Stomach smooth muscle (tissue), 2 donors: ENCODE measurements at regions not wholly inside any gene's neighbourhood (a gene's known extent, or its start where the extent isn't known, plus 50 kb on each side); places are given as distances from the start of the nearest gene placed in this dataset.

ENCODE experiments used
- H3K27ac ChIP-seq: one replicate; pipeline ENCODE4 v1.7.0; 2013; ENCODE audit warnings: mild to moderate bottlenecking, low read length, inconsistent platforms
- H3K27me3 ChIP-seq, 2 donors: one replicate each; pipeline ENCODE4 v1.7.0; 2013; ENCODE audit warnings: low read length in 2 of 2; ENCODE audit not compliant: insufficient read depth in 2 of 2, control insufficient read depth in 1 of 2
- H3K36me3 ChIP-seq, 2 donors: one replicate each; pipeline ENCODE4 v1.7.0; 2013; ENCODE audit warnings: low read length in 2 of 2; ENCODE audit not compliant: control insufficient read depth in 2 of 2, insufficient read depth in 2 of 2
- H3K4me1 ChIP-seq: one replicate; pipeline ENCODE4 v1.7.0; 2013; ENCODE audit warnings: low read length; ENCODE audit not compliant: control insufficient read depth, insufficient read depth
- H3K4me3 ChIP-seq, 2 donors: one replicate each; pipeline ENCODE4 v1.7.0; 2013; ENCODE audit warnings: low read length in 2 of 2
- H3K9ac ChIP-seq, 2 donors: one replicate each; pipeline ENCODE4 v1.7.0; 2013; ENCODE audit warnings: low read length in 2 of 2, mild to moderate bottlenecking in 1 of 2
- H3K9me3 ChIP-seq, 2 donors: one replicate each; pipeline ENCODE4 v1.7.0; 2013; ENCODE audit warnings: low read length in 2 of 2; ENCODE audit not compliant: control insufficient read depth in 2 of 2
- donor health status: healthy.
- donor health status: Pancreatic carcinoma.

DNA sequence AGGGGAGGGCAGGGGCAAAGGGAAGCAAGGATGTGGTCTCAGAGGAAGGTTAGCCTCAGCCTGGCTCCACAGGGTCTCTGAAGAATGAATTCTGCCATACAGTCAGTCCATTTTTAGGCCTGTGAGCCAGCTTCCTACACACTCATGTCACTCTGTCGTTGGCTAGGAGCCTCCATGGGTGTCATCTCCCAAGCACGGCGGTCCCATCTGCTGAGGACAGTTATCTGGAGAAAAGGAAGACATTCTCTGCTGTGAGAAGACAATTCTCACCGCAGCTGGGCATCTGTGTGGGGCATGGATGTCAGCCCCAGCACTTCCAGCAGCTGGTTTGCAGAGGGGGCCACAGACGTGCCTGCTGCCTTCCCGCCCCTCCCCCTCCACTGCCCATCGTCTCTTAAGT is 167.6 kb downstream of the LINC00237 start:
- H3K4me3 ChIP-seq: no peak overlapping the region
- H3K27ac ChIP-seq: no peak overlapping the region
- H3K4me1 ChIP-seq: no peaks in the 10 kb centered on the region
- no peaks in the 10 kb centered on the region for H3K9me3 ChIP-seq
- no peak overlapping the region for H3K9ac ChIP-seq
- H3K36me3 ChIP-seq: no peaks in the 10 kb centered on the region
- H3K27me3 ChIP-seq: no peaks in the 10 kb centered on the region

DNA sequence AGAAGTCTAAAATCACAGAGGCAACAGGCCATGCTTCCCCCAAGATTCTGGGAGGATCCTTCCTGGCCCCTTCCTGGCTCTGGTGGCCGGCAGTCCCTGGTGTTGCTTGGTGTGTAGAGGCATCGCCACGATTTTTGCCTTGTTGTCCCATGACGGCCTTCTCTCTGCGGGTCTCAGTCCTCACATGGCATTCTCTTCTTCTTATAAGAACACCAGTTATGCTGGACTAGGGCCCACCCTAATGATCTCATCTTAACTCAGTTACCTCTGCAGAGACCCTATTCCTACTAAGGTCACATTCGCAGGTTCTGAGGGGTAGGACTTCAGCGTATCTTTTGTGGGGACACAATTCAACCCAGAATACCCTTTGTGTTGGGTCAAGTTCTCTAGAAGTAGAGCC is 168.0 kb downstream of the LINC00237 start:
- no peaks in the 10 kb centered on the region for H3K9me3 ChIP-seq
- H3K36me3 ChIP-seq: no peaks in the 10 kb centered on the region

DNA sequence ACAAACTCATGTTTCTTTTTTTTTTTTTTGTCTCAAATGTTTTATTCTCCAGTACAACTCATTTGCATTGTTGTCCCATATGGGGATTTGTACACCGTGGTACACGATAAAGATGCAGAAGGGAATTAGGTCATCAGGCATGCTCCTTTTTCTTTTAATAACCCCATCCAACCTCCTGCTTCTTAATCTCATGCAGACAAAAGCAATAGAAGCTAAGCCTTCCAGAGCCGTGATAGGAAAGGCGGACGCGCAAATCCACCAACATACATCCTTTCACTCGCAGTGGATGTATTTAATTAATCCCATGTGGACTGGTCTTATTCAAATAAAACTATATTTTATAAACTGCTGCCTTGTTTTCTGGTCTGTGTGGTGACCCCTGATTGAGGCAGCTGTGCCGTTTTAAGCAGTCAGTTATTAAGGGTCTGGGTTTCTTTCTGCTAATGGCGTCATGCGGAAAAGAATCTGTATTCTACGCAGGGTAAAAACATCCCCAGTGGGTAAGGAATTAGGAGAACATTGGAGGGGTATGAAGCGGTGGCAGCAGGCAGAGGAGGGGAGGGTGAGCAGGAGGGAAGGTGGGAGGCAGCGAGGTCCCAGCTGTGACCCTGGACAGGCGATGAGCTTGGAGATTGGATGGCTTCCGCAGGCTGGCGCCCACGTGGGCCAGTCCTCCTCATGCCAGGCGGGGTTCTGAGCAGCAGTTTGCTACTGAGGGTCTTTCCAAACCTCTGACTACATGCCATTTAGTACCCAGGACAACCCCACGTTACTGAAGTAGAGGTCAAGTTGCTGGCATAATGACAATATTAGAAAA is 172.8 kb downstream of the LINC00237 start:
- H3K9ac ChIP-seq: no peak overlapping the region
- no peaks in the 10 kb centered on the region for H3K36me3 ChIP-seq
- no peak overlapping the region for H3K4me3 ChIP-seq

More for the DNA sequence above, 168.0 kb downstream of the LINC00237 start:
- Histone ChIP-seq H3K9ac (no peak overlapping the region), H3K27ac (no peak overlapping the region), H3K27me3 (no peaks in the 10 kb centered on the region), H3K4me3 (no peak overlapping the region), H3K4me1 (no peaks in the 10 kb centered on the region)

DNA sequence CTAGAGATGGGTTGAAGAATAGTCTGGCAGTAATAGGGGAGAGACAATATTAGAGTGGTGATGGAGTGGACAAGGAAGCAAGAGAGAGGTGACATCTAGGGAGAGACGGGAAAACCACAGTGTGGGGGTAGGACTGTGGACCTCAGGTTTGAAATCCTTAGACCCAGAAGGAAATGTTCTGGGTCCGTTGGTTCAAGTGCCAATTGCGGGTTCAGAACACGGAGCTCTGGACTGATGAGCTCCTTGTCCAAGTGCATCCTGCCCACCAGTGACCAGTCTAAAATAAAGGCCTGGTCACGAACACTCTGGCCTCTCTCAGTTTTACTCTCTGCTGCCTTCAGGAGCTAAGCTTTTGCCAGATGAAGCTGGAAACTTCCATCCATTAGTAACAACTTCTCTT is 174.0 kb downstream of the LINC00237 start:
- Histone ChIP-seq H3K36me3 (no peaks in the 10 kb centered on the region), H3K9ac (no peak overlapping the region), H3K27me3 (no peaks in the 10 kb centered on the region), H3K27ac (no peak overlapping the region), H3K4me3 (no peak overlapping the region), H3K9me3 (no peaks in the 10 kb centered on the region), H3K4me1 (no peaks in the 10 kb centered on the region)

More for the DNA sequence above, 172.8 kb downstream of the LINC00237 start:
- Histone ChIP-seq H3K9me3 (no peaks in the 10 kb centered on the region), H3K4me1 (no peaks in the 10 kb centered on the region), H3K27ac (no peak overlapping the region), H3K27me3 (no peaks in the 10 kb centered on the region)

DNA sequence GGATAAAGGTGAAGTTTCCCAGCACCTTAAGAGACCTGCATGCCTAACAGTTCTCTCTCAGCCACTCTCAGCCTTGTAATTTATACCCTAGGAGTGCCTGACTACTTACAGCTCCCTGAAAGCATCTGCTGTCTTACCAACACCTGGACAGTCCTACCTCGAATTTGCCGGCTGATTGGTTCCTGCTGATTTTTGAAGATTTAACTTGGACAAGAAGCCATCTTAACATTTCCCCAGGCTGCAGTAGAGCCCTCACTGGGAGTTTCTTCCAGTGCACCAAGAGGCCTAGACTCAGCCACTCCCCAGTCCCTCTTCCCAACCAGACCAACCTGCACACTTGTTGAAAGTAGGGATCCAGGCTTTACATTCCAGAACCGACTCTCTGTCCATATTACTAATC is 174.5 kb downstream of the LINC00237 start:
- H3K4me1 ChIP-seq: no peaks in the 10 kb centered on the region
- H3K27me3 ChIP-seq: no peaks in the 10 kb centered on the region
- no peaks in the 10 kb centered on the region for H3K36me3 ChIP-seq
- H3K27ac ChIP-seq: no peak overlapping the region
- H3K9me3 ChIP-seq: no peaks in the 10 kb centered on the region
- no peak overlapping the region for H3K9ac ChIP-seq
- H3K4me3 ChIP-seq: no peak overlapping the region

DNA sequence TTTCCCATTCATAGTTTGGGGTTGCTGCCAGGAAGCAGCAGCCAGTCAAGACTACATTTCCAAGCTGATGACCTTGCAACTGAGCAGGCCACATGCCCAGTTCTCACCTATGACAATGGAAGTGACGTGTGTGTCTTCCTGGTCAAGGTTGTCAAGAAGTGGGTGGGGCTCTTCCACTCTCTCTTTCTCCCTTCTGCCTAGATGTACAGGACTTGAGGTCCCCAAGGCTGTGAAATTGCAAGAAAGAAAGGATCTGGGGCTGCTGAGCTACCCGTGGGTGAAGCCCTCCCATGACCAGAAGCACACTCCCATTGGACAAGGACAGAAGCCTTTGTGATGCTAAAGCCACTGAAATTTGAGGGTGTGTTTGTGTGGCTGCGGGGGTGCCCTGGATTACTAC is 175.1 kb downstream of the LINC00237 start:
- Histone ChIP-seq H3K36me3 (no peaks in the 10 kb centered on the region), H3K9ac (no peak overlapping the region), H3K4me1 (no peaks in the 10 kb centered on the region), H3K4me3 (no peak overlapping the region), H3K27me3 (no peaks in the 10 kb centered on the region), H3K27ac (no peak overlapping the region), H3K9me3 (no peaks in the 10 kb centered on the region)

DNA sequence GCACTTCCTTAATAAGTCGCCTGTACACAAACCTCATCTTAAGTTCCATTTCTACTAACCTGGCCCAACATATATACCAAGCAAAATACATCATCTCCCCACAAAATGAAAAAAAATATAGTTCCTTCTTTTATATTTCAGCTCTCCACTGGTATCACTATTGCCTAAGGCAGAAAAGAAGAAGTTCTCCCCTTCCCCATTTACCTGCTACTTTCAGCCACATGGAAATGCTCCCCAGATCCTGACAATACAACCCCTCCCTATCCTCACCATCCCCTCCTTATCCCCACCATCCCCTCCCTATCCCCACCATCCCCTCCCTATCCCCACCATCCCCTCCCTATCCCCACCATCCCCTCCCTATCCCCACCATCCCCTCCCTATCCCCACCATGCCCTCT is 175.7 kb downstream of the LINC00237 start:
- Histone ChIP-seq H3K27me3 (no peaks in the 10 kb centered on the region), H3K4me1 (no peaks in the 10 kb centered on the region), H3K4me3 (no peak overlapping the region), H3K9me3 (no peaks in the 10 kb centered on the region), H3K9ac (no peak overlapping the region), H3K27ac (no peak overlapping the region), H3K36me3 (no peaks in the 10 kb centered on the region)

DNA sequence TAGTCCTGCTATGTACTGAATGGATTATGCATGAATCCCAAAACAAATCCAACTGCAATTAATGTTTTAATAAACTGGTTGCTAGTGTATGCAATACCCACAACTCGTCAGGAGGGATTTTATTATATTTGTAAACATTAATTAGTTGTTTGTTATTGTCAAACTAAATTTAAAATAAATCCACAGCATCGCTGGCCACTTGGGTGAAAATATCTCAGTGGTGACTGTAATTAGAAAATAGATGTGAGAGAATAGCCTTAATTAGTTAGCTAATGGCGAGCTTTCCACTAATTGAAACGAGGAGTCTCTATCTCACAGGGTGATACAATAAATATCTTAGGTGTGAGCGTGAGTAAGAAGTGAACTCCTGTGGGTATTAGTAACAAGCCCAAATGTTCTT is 176.8 kb downstream of the LINC00237 start:
- Histone ChIP-seq H3K36me3 (no peaks in the 10 kb centered on the region), H3K27ac (no peak overlapping the region), H3K9me3 (no peaks in the 10 kb centered on the region), H3K4me3 (no peak overlapping the region), H3K4me1 (no peaks in the 10 kb centered on the region), H3K9ac (no peak overlapping the region), H3K27me3 (no peaks in the 10 kb centered on the region)

DNA sequence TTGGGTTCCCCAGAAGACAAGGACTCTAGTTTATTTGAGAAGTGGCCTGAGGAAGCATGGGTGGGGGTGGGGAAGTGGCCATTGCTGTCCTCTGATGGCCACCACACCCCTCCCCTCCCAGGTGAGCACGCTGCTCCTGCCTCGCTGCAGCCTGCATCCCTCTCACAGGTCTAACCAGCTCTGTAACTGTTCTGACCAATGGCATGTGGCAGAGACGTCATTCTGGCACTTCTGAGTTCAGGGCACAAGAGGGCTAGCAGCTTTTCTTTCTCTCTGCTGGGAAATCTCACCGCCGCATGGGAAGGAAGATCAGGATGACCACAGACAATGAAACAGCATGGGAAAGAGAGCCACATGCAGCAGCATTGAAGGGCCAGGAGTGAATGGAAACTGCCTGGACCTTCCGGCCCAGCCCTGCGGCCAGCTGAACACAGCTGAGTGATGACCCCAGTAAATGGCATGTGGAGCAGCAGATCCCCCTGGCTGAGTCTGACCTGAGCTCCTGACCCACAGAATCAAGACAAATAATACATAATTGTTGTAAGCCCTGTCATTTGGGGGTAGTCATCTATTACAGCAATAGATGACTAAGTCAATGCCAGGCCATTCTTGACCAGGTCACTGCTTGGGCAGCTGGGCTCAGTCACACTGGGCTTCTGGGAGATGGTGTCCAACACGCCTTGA is 179.8 kb downstream of the LINC00237 start:
- no peaks in the 10 kb centered on the region for H3K36me3 ChIP-seq
- H3K27ac ChIP-seq: no peak overlapping the region
- no peaks in the 10 kb centered on the region for H3K27me3 ChIP-seq
- H3K4me3 ChIP-seq: no peak overlapping the region
- H3K4me1 ChIP-seq: no peaks in the 10 kb centered on the region
- no peaks in the 10 kb centered on the region for H3K9me3 ChIP-seq
- no peak overlapping the region for H3K9ac ChIP-seq

DNA sequence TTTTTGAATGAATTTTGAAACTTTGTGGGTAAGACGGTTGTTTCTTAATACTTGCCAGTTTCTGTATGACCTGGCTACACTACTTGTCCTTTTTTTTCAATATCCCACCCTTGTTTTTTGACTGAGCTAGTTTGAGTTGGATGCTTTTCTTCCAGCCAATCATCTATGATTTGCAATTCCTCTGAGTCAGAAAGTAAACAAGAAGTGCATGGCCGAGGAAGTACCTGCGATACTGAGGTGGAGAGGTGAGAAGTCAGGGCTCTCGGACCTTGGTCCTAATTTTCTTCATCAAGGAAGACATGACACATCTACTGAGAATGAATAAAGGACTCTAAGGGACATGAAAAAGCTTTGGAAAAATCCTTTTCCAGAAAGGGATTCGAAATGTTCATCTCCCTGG is 185.7 kb downstream of the LINC00237 start:
- Histone ChIP-seq H3K4me3 (no peak overlapping the region), H3K4me1 (no peaks in the 10 kb centered on the region), H3K9me3 (peaks cover 5 to 6% of the 10 kb centered on the region in 2 donors), H3K27me3 (no peaks in the 10 kb centered on the region), H3K9ac (no peak overlapping the region), H3K27ac (no peak overlapping the region), H3K36me3 (no peaks in the 10 kb centered on the region)

DNA sequence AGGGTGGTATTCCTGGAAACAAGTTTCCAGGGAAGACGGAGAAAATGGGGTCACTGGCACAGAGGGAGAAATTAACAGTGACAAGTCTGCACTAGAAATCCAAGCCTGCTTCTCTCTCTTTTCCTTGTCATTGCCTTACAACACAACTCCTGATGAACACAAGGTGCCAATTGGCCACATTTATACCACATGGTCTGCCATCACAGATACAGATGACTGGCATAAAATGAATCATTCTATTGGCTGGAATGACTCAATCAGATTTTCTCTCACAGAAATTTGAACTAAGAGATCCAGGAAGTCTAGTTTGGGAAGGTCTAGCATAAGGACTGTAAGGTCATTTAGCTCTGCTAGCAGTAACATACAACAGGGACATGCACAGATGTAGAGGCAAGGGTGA is 190.3 kb downstream of the LINC00237 start:
- Histone ChIP-seq H3K36me3 (no peaks in the 10 kb centered on the region), H3K9ac (no peak overlapping the region), H3K27me3 (no peaks in the 10 kb centered on the region), H3K9me3 (peaks cover 5 to 6% of the 10 kb centered on the region in 2 donors), H3K4me1 (no peaks in the 10 kb centered on the region), H3K27ac (no peak overlapping the region), H3K4me3 (no peak overlapping the region)
